NCI-H2081 treated with DMSO at 0.1 percent for 48 hours (cell line): ENCODE measurements at regions not wholly inside any gene's neighbourhood (a gene's known extent, or its start where the extent isn't known, plus 50 kb on each side); places are given as distances from the start of the nearest gene placed in this dataset.

Experiments
- DNase-seq: peaks from one replicate; lab custom pipeline; 2025; lab: John Stamatoyannopoulos, UW

DNA sequence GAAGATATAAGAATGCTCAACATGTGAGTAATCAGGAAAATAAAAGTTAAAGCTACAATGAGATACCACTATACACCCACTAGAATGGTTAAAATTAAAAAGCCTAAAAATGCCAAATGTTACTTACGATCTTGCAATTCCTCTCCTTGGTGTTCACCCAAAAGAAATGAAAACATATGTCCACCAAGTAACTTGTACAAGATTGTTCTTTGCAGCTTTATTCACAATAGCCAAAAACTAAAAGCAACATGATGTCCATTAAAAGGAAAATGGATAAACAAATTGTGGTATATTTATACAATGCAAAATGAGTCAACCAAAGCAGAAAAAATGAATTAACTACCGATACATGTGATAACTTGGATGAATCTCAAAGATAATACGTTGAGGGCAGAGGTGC is 301.6 kb upstream of the THBS1 start:
- no peak for DNase-seq

DNA sequence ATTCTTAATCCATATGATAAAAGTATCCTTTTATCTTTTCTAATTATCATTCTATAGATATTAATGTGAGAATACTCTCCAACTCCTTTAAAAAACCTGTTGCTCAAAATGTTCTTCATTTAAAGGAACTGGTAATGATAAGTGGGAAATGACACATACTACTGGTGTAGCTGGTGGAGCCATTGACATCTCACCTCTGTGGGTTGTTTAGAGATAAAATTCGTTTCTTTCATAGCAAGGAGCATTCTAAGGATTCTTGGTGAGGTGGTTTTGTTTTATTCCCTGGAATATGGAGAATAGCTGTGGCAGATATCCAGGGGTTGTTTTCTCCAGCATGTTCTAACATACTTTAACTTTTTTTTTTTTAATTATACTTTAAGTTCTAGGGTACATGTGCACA is 299.8 kb upstream of the THBS1 start:
- DNase-seq = no peak

DNA sequence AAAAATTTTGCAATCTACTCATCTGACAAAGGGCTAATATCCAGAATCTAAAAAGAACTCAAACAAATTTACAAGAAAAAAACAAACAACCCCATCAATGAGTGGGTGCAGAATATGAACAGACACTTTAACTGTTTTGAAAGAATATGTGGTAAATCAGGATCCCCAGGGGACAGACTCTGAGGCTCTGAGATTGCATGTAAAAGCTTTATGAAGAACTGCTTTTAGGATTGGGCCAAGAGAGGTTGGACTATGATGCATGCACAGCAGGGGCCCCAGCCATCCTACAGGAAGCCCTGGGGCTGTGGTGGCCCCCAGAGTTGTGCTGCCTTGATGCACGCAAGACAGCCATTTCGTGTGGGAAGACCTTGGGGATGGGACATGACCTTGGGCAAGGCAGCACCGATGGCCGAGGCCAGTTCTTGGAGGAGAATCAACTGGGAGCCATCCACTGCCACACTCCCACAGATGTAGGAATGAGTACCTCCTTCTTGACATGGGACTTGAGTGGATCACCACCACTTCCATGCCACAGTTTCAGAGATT is 298.1 kb upstream of the THBS1 start:
- no peak for DNase-seq

DNA sequence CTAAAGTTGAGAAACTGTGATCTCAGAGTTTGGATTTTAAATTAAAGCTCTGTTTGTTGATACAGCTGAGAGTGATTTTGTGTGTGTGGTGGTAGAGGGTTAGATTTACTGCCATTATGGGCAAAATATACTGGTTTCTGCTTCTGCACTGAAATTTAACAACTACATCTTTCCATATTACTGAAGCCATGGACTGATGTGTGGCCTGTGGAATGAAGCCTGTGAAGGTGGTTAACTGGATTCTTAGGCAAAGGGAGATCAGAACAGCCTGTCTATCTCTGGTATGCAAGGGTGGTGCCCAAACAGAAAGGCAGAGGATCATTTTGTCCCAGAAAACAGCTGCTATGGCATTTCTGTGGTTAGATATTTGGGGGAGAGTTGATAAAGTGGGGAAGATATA is 297.3 kb upstream of the THBS1 start:
- DNase-seq = no peak

DNA sequence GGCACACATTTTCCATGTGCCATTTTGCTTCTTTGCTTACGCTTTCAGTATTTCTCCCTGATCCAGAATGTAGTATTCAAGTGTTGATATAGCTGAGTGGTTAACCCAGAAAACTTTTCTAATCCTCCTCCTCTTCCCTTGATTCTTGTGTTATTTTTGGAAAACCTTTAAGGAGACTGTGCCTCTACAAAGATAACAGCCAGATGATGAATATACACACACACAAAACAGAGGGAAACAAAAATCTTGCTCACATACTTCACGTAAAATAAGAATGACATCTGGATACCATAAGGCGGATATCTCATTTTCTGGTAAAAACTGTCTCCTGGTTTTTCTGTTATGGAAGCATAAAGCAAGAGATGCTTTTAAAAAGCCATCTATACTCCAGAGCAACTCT is 295.8 kb upstream of the THBS1 start:
- no peak for DNase-seq

DNA sequence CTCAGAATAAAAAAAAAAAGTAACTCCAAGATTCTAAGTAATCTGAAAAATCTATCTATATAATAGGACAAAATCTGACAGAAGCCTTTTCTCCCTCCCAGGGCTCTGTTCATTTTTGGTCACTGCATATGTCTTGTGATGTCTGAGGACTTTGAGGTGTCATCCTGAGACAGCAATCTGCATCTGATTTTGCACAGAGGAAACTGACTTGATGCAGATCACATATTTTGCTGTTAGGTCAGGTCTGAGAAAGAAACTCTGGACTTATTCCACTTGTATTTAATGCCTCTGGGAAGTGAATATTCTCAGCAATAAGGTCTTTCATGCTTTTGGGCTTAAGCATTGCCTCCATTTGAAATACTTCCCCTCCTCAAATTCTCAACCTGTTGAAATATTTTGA is 295.2 kb upstream of the THBS1 start:
- DNase-seq = no peak

DNA sequence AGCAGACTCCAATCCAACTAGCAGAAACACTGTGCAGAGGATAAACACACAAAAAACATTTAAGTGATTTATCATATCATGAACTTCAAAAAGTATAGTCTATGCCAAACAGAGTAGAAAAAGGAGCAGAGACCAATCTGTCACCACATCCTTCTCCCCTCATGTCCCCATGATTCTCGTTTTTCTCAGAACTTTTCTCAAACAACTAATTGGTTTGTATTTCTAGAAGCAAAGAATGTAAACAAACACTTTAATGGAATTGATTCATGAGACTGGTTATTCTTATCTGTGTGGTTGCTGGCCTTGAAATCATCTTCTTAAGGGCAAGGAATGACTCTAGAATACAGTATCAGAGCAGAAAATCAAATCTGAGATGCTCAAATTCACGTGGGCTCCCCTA is 294.2 kb upstream of the THBS1 start:
- DNase-seq = no peak

DNA sequence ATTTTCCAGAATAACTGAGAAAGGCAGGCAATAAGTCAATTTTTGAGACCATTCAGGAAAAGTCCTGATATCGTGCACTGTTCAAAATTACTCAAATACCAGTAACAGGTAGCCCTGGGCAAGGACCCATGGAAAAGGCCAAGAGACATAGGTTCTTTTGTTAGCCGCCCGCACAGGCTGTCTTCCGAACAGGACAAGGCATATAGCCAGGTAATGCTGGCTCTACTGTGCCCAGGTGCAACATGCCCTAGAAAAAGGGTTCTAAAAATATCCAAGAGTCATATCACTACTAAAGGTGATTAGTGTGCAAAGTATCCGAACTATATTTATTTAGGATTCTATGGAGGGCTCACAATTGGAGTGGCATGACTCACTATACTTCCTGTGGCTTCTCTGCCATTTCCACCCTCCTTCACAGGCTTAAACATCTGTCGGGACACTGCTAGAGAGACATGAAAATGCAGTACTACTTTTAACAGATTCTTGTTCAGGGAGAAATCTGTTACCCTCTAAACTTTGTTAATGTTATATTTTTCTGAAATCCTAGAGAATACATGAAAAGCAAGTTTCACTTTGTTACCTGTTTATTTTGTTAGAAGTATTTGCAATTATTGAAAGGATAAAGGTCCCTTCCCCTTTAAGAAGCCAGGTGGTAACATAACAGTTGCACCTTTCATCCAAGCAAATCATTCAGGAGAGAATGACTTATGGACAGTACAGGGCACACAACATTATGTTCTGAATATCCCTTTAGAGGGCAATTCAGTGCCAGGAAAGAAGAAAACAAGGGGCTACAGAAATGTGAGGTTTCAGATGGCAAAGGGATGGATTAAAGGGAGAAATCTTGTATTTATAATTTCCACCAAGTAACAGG is 293.3 kb upstream of the THBS1 start:
- peak; percentile 42 for DNase-seq

DNA sequence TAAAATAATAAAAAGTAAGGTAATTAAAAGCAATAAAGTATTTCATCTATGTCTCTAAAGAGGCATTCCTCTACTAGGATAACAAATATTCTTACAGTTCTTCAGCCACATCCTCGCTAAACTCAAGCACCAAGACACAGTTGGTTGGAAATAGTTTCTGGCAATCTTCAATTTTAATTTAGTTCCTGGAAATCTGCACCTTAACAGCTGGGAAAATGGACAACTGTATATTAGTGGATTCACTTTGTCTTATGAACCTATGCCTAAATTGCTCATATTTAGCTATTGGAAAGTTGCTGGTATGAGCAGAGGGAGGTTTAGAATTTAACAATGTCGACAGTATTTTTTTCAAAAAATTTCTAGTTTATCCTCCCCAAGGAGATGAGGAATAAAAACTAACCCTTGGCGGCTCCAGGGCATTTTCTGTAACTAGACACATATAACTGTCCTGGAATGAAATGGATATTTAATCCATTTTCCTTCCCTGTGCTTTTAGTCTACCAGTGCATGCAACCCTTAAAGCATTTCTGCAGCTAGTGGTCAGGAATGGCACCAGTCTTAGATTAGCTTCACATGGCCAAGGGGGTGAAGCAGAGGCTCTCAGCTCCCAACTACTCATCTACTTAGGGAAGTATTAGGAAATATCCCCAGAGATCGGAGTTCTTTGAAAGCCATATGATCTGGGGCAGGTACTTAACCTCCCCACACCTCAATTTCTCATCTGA is 290.0 kb upstream of the THBS1 start:
- no peak for DNase-seq

DNA sequence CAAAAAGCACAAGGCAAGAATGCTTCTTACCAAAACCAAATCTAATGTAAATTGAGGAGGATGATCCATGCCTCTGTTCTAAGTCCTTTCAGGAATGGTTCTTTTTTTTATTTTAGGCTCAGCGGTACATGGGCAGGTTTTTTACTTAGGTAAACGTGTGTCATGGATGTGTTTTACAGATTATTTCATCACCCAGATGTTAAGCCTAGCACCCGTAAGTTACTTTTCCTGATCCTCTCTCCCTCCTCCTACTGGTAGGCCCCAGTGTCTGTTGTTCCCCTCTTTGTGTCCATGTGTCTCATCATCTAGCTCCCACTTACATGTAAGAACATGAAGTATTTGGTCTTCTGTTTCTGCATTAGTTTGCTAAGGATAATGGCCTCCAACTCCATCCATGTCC is 289.2 kb upstream of the THBS1 start:
- no peak for DNase-seq

DNA sequence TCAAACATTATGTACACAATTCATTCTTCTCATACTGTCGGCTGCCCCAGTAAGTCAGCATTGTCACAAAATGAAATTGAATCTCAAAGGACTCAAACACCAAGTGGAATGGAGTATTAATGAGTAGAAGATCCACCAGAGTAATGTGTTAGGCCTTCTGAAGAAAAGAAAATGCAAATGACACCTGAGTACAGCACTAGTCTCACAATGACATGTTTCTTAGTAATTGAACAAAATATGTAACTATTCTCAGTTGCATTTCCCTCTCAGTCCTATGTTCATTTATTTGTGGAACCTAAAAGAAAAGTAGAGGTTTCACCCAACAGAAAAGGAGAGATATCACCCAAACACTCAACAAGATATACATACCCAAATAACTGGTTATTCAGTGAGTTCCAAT is 283.9 kb upstream of the THBS1 start:
- DNase-seq = no peak

DNA sequence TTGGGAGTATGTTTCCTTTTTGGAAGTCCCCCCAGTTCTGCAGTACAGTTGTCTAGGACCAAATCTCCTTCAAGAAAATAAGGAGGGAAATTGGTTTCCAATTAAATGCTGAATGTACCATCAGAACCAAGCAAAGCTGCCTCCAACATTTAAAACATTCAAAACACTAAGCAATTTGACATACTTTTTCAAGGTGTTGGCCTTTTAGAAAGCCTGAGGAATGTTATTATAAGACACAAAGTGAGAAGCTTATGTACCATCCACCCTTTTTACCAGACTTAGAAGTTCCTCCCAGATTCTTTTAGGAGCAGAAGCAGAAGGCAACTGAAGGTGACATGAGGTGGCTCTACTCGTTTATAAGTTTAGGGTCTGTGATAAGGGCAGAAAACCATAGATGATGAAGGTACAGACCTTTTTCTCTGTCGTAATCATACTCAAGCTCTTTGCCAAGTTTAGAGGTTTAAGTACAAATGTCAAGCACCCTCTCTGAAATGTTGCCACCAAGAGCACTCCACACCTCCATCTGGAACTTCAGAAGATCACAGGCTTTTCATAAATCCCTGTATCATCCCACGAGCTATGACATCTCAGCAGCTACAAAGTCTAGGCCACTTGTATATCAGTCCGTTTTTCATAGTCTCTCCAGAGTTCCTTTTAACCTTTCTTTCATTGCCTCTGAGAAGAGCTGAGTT is 282.5 kb upstream of the THBS1 start:
- no peak for DNase-seq

DNA sequence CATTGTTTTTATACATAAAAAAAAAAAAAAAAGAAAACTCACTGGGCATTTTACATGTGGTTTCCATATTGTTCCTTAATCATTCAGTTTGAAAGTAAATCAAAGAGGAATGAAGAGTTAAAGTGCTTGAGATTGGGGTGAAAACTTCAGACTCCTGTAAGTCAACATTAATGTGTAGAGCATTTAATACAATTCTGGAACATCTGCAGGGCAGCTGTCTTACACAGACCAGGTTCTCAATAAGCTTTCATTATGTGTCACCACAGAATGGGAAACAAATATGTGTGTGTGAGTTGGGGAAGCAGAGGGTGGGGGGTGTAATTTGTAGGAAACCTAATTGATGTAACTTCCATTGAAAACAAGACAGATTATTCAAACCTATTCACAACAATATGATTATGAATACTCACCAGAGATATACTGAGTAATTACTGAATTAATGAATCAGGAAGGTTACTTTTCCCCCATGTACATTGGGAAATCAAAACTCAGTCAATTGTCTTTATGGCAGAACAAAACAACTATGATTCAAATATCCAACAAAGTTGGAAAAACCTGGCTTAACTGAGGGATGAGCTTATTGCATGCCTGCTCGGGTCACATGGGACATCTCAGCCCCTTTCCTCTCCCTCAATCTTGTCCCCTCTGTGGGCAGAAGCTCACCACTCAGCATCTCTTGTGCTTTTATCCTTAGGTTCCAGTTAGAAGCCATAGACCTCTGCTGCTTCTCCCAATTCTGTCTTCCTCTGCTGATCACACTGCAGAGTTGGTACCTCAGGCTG is 281.2 kb upstream of the THBS1 start:
- DNase-seq = no peak

DNA sequence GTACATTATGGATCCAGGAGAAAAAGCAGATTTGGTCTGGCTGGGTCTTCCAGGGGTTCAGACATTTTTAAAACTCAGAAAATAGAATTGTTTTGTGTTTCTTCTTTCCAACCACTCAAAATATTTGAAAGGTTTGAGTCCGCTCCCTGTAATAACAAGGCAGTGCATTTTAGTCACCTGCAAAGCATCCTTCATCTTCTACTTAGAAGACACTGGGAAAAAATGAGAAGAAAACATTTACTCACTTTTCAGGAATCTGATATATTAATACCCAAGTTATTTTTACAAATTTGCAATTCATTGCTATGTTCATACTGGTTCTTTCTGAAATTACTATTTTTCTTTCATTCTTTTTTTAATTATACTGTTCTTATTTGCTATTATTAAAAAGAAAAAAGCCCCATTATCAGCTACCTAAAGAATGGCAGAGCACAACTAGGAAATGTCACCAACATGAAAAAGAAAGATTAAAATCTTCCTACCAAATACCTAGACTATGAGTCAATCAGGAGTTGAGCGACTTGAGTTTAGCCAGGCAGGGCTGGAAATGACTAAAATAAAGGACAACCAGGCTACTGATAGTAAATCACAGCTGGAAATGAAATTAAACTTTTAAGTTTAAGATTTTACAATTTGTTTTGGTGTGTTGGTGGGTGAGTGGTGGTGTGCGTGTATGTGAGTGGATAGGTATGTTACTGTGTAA is 280.3 kb upstream of the THBS1 start:
- no peak for DNase-seq

DNA sequence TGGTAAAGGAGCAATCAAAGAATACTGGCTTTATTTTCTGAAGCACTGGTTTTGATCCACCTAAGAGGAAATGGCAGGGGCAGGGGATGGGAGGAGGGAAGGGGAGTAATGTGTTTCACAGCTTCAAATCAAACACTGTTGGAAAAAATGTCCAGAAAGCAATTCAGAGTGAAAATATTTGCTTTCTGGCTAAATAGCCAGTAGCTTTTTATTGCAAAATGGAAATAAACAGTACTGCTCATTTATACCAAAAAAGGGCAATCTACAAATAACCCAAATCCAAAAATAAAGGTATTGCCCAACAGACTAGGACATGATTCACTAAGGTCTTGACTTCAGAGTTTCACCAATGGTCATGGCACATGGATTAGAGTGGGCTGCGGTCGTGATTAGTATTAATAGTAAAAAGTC is 279.3 kb upstream of the THBS1 start:
- DNase-seq = no peak

DNA sequence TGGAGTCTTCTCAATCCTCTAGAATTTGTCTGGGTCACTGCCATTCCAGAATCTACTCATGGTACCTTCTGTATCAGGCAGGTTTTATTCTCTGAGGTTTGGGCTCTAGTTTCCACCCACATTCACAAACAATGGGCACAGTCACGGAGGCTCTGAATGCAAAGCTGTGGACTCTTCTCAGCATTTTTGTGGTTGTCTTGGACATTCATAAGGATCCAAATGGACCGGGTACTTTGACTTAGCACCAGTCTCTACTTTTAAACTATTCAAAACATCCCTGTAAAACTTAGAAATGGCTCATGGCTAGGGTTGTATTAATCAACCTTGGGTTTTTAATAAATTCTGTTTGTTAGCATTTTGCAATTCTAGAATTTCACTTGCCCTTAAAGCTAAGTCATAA is 277.9 kb upstream of the THBS1 start:
- no peak for DNase-seq

DNA sequence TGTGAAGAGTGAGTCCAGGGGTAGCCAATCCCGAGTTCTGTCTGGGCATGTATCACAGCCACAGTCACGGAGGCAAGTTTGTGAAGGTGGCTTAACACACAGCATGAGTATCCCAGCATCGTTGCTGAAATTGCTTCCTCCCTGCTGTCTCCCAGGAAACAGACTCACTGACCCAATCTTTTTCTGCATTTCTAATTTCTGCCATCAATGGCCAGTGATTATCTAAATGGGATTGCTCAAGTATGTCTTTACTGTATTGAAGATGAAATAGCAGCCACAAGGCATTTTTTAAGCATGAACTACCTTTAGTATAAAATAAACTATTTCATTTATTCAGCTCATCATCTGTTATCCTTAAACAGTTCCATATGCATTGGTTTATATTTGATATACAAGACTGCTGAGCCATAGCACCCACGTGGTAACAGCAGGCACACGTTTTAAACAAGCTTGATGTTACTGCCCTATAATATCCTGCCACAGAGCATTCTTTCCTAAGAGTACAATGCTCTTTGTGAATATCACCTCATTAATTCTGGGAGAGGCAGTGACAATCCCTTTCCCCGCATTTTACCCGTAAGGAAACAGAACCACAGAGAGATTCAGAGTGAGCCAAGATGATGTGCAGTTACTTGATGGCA is 276.6 kb upstream of the THBS1 start:
- no peak for DNase-seq

DNA sequence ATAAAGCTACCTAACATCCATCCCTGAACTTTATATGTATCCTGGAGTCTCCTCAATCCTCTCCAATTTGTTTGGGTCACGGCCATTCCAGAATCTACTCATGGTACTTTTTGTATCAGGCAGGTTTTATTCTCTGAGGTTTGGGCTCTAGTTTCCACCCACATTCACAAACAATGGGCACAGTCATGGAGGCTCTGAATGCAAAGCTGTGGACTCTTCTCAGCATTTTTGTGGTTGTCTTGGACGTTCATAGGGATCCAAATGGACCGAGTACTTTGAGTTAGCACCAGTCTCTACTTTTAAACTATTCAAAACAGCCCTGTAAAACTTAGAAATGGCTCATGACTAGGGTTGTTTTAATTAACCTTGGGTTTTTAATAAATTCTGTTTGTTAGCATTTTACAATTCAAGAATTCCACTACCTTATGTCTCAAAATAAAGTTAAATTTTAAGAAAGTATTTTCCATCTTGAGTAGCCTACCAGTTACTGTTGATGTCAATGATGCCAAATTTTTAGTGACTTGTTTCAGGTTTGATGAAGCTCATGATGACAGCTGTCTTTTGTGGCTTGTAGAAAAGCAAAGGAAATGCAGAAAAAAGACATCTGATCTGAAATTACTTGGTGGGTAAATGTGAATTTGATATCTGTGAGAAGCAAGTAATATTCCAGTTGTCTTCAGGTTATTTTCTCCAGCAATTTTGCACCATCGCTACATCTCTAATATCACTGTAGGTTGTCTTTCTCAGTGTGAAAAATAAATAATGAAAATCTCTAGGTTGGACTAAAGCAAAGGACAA is 275.7 kb upstream of the THBS1 start:
- DNase-seq = no peak

DNA sequence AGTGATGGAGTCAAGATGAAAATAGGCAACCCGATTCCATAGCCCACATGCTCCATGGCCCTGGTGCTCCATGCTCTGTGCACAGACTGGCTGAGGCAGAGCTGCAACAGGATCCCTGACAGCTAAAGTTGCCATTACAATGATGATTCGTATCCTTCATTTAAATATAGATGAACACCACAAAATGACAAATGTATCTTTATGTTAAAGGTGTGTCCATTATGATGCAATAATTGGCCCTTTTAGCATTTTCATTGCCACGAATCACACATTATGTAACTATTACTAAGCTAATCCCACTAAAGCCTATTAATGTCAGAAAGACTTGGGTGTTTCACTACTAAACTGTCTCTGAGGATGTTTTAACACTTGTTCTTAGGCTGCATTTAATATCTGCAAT is 270.2 kb upstream of the THBS1 start:
- DNase-seq = no peak

DNA sequence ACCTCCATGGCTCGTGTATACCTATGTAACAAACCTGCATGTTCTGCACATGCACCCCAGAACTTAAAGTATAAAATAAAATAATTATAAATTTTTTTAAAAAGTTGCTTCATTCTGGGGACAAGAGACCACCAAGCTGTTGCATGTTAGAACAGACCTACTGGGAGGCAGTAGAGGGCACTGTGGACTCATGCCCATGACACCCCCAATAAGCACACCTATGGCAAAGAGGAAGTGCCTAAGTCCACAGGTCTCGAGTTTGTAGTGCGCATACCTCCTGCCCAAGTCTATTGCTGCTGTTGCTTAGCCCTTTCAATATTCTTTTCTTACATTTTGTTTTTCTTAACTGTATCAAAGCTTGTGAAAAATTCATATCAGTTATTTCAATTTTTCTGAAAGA is 267.9 kb upstream of the THBS1 start:
- DNase-seq = no peak
